Sigmoid colon (tissue), 6 donors: ENCODE measurements at regions not wholly inside any gene's neighbourhood (a gene's known extent, or its start where the extent isn't known, plus 50 kb on each side); places are given as distances from the start of the nearest gene placed in this dataset.

Experiments used
- DNase-seq: peaks from one replicate; pipeline ENCODE4 v3.0.0-alpha.2; 2019
- H3K27ac ChIP-seq, 4 donors: fragments of 200-600 bp; sonication (generic); one replicate each; pipeline ENCODE4 v1.5.1; 2016 to 2019; ENCODE audit warnings: mild to moderate bottlenecking in 1 of 4
- H3K27me3 ChIP-seq, 3 donors: fragments of 200-600 bp; sonication (generic); one replicate each; pipeline ENCODE4 v1.5.1; 2019; ENCODE audit warnings: mild to moderate bottlenecking in 1 of 3
- H3K36me3 ChIP-seq, 4 donors: fragments of 200-600 bp; sonication (generic); one replicate each; pipeline ENCODE4 v1.5.1; 2016 to 2019
- H3K4me1 ChIP-seq, 4 donors: fragments of 200-600 bp; sonication (generic); one replicate each; pipeline ENCODE4 v1.5.1; 2017 to 2019
- H3K4me3 ChIP-seq, 4 donors: fragments of 200-600 bp; sonication (generic); one replicate each; pipeline ENCODE4 v1.5.1; 2017 to 2019; ENCODE audit warnings: mild to moderate bottlenecking in 2 of 4, moderate library complexity in 1 of 4
- H3K9me3 ChIP-seq, 4 donors: fragments of 200-600 bp in 3 of 4; sonication (generic) in 3 of 4; one replicate each; pipeline versions ENCODE4 v1.5.1 to v1.6.1; 2013 to 2019
- EP300 ChIP-seq, 4 donors: sonication (generic); formaldehyde crosslinking; IDR thresholded peaks; one replicate each; pipeline ENCODE4 v1.6.1; 2017; ENCODE audit warnings: antibody characterized with exemption in 4 of 4
- POLR2A ChIP-seq, 2 donors: fragments of 450-650 bp; IDR thresholded peaks; one replicate each; pipeline ENCODE4 v1.6.1; 2016; ENCODE audit warnings: antibody characterized with exemption in 2 of 2, mild to moderate bottlenecking in 2 of 2, moderate library complexity in 2 of 2
- POLR2AphosphoS5 ChIP-seq, 4 donors: sonication (generic); formaldehyde crosslinking; IDR thresholded peaks; one replicate each; pipeline ENCODE4 v1.6.1; 2017; ENCODE audit warnings: antibody characterized with exemption in 4 of 4
- whole genome bisulfite sequencing, 2 donors: extraction: QIAGEN DNeasy Blood & Tissue Kit; methylation state at CpG; one replicate each; pipeline ENCODE4 v1.1.7; 2013; 5-methylcytosine and 5-hydroxymethylcytosine counted together
- intact Hi-C: fragments of 100-400 bp; cut with DNase I; formaldehyde crosslinking; loops from one replicate; pipeline ENCODE4 v1.15.1; 2023
- TF ChIP-seq, protein P1 (sequence below), 4 experiments: fragments of 450-650 bp in 3 of 4; fragments of 200-600 bp in 1 of 4; IDR thresholded peaks; one replicate each; pipeline ENCODE4 v1.5.1; 2016 to 2019; ENCODE audit warnings: antibody characterized with exemption in 4 of 4, mild to moderate bottlenecking in 3 of 4, moderate library complexity in 2 of 4
- donor health status: healthy with polysubstance abuse.
- donor health status: healthy.

DNA sequence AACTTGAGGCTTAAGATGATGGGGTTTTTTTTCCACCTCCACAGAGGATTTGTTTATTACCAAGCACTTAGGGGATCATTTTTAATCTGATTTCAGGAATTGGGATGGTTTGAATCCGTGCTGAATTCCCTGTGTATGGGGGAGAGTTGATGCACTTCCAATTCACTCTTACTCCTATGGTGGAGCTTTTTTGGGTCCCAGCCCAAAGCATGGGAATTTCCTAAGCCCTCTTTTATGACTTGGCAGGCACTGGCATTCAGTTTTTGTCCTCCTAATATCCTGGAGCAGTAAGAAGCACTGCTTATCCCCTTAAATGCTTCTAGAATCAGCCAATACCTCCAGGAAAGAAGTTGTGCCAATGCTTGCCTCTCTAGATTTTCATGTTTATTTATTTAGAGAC is 78.7 kb downstream of the HYCC1 start:
- TF ChIP-seq, protein P1, sequence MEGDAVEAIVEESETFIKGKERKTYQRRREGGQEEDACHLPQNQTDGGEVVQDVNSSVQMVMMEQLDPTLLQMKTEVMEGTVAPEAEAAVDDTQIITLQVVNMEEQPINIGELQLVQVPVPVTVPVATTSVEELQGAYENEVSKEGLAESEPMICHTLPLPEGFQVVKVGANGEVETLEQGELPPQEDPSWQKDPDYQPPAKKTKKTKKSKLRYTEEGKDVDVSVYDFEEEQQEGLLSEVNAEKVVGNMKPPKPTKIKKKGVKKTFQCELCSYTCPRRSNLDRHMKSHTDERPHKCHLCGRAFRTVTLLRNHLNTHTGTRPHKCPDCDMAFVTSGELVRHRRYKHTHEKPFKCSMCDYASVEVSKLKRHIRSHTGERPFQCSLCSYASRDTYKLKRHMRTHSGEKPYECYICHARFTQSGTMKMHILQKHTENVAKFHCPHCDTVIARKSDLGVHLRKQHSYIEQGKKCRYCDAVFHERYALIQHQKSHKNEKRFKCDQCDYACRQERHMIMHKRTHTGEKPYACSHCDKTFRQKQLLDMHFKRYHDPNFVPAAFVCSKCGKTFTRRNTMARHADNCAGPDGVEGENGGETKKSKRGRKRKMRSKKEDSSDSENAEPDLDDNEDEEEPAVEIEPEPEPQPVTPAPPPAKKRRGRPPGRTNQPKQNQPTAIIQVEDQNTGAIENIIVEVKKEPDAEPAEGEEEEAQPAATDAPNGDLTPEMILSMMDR (IDR thresholded peaks at IDR 0.05): no peak
- no peak for TF ChIP-seq POLR2AphosphoS5 (IDR thresholded peaks at IDR 0.05)
- TF ChIP-seq EP300 (IDR thresholded peaks at IDR 0.05): no peak
- TF ChIP-seq POLR2A (IDR thresholded peaks at IDR 0.05): no peak
- intact Hi-C loops: no loop called here

DNA sequence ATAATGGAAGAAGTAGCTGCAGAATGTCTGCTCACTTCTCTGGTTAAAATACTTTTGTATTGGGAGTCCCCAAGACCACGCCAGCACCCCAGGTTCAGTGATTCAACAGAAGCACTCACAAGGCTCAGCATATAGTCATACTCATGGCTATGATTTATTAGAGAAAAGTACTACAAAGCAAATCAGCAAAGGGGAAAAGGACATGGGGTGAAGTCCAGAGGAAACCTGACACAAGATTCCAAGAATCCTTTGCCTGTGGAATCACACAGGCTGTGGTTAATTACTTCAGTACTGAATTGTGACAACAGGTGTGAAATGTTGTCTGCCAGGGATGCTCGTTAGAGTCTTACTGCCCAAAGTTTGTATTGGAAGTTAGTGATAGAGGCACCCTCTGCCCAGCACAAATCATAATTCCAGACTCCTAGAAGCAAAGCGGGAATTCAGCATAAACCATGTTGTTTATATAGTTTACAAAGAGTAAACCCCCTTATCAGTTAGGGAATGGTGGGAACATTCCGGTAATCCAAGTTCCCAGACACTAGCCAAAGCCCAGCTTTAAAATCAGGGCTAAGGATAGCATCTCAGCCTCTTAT is 79.4 kb downstream of the HYCC1 start:
- no peak for DNase-seq
- Histone ChIP-seq H3K27ac (peak overlapping the region in 1 of 4 donors; percentile 28), H3K36me3 (no peaks in the 10 kb centered on the region), H3K4me3 (no peak overlapping the region), H3K4me1 (peaks cover 0 to 15% (median 11%) of the 10 kb centered on the region in 4 donors), H3K27me3 (no peaks in the 10 kb centered on the region), H3K9me3 (peaks cover 0 to 6% (median 0%) of the 10 kb centered on the region in 4 donors)
- TF ChIP-seq POLR2AphosphoS5 (IDR thresholded peaks at IDR 0.05): no peak
- TF ChIP-seq EP300 (IDR thresholded peaks at IDR 0.05): no peak
- TF ChIP-seq POLR2A (IDR thresholded peaks at IDR 0.05): no peak
- TF ChIP-seq, protein P1 (IDR thresholded peaks at IDR 0.05): no peak
- 24 to 48% methylated on average over 4 of the region's 4 CpGs for WGBS, 2 donors
- intact Hi-C loops: no loop called here

More for the DNA sequence above, 78.7 kb downstream of the HYCC1 start:
- Histone ChIP-seq H3K4me3 (no peak overlapping the region), H3K9me3 (peaks cover 0 to 6% (median 0%) of the 10 kb centered on the region in 4 donors), H3K4me1 (peaks cover 0 to 15% (median 11%) of the 10 kb centered on the region in 4 donors), H3K27ac (no peak overlapping the region), H3K27me3 (no peaks in the 10 kb centered on the region), H3K36me3 (no peaks in the 10 kb centered on the region)
- WGBS, 2 donors: 0 to 30% methylated on average over 1 of the region's 1 CpG
- DNase-seq: no peak

DNA sequence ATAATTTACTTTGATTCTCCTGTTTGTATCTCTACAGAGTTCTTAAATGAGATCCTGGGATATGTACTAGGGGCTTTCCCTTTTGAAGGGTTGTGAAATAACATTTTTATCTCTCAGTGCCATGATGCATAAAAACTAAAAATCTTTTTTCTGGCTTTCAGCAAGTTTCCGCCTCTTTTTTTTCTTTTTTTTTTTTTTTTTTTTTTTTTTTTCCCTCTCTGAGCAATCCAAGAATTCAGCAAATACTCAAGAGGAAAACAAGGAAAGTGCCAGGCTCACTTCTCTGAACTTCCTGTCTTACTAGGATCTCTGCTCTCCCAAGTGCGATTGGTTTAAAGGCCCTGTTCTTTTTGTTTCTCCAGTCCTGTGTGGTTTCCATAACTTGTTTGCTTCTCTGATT is 79.9 kb downstream of the HYCC1 start:
- Histone ChIP-seq H3K27ac (peak overlapping the region in 1 of 4 donors; percentile 28), H3K27me3 (no peaks in the 10 kb centered on the region), H3K4me3 (no peak overlapping the region), H3K36me3 (no peaks in the 10 kb centered on the region), H3K4me1 (peaks cover 0 to 15% (median 11%) of the 10 kb centered on the region in 4 donors), H3K9me3 (peaks cover 0 to 6% (median 0%) of the 10 kb centered on the region in 4 donors)
- intact Hi-C loops: no loop called here
- no peak for TF ChIP-seq POLR2AphosphoS5 (IDR thresholded peaks at IDR 0.05)
- no peak for TF ChIP-seq EP300 (IDR thresholded peaks at IDR 0.05)
- no peak for TF ChIP-seq POLR2A (IDR thresholded peaks at IDR 0.05)
- TF ChIP-seq, protein P1 (IDR thresholded peaks at IDR 0.05): no peak
- 65 to 67% methylated on average over 2 of the region's 2 CpGs for WGBS, 2 donors
- no peak for DNase-seq

DNA sequence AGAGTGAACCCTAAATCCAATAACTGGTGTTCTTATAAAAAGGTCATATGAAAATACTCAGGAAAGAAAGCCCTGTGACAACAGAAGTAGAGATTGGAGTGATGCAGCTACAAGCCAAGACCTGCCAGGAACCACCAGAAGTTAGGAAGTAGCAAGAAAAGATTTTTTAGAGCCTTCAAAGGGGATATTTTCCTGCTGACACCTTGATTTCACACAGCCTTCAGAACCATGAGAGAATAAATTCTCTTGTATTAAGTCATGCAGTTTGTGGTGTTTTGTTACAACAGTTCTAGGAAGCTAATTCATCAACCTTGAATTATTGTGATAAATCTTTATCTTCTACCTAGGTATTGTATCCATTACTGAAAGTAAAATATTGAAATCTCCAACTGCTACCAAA is 81.0 kb downstream of the HYCC1 start:
- no peak overlapping the region for H3K27ac ChIP-seq
- H3K9me3 ChIP-seq: peaks cover 0 to 6% (median 0%) of the 10 kb centered on the region in 4 donors
- no peak for TF ChIP-seq POLR2AphosphoS5 (IDR thresholded peaks at IDR 0.05)
- TF ChIP-seq, protein P1 (IDR thresholded peaks at IDR 0.05): no peak
- no peaks in the 10 kb centered on the region for H3K27me3 ChIP-seq
- DNase-seq: no peak
- H3K36me3 ChIP-seq: no peaks in the 10 kb centered on the region
- H3K4me1 ChIP-seq: peaks cover 0 to 15% (median 11%) of the 10 kb centered on the region in 4 donors
- intact Hi-C loops: no loop called here
- H3K4me3 ChIP-seq: no peak overlapping the region

DNA sequence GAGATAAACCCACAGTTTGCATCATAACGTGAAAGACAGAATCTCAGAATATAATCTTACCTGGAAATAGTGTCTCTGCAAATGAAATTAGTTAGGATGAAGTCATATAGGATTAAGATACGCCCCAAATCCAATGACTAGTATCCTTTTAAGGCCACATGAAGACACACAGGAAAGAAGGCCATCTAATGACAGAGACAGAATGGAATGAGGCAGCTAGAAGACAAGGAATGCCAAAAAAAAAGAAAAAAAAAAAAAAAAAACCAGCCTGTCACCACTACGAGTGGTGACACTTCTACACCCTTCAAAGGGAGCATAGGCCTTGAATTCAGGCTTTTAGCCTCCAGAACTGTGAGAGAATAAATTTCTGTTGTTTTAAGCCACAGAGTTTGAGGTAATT is 82.9 kb downstream of the HYCC1 start:
- H3K9me3 ChIP-seq: peaks cover 0 to 6% (median 0%) of the 10 kb centered on the region in 4 donors
- no peaks in the 10 kb centered on the region for H3K36me3 ChIP-seq
- TF ChIP-seq POLR2A (IDR thresholded peaks at IDR 0.05) (no peak), POLR2AphosphoS5 (IDR thresholded peaks at IDR 0.05) (no peak), EP300 (IDR thresholded peaks at IDR 0.05) (no peak)
- TF ChIP-seq, protein P1 (IDR thresholded peaks at IDR 0.05): no peak

More for the DNA sequence above, 82.9 kb downstream of the HYCC1 start:
- intact Hi-C loops: no loop called here
- 74 to 85% methylated on average over 3 of the region's 3 CpGs for WGBS, 2 donors
- no peaks in the 10 kb centered on the region for H3K27me3 ChIP-seq
- H3K27ac ChIP-seq: no peak overlapping the region
- no peak for DNase-seq
- H3K4me3 ChIP-seq: no peak overlapping the region
- peaks cover 0 to 15% (median 11%) of the 10 kb centered on the region in 4 donors for H3K4me1 ChIP-seq
